Mucosa of descending colon (tissue), 3 donors: ENCODE measurements at regions not wholly inside any gene's neighbourhood (a gene's known extent, or its start where the extent isn't known, plus 50 kb on each side); places are given as distances from the start of the nearest gene placed in this dataset.

Experiments used
- ATAC-seq: fragments of 200-7000 bp; cut with Tn5 transposase; one replicate; pipeline ENCODE4 v1.9.1; 2020; ENCODE audit warnings: mild to moderate bottlenecking, moderate library complexity
- DNase-seq, 3 donors: peaks; one replicate each; pipeline ENCODE4 v3.0.0-alpha.2; 2020
- H3K36me3 ChIP-seq: fragments of 200-600 bp; one replicate; pipeline ENCODE4 v1.8.0; 2021; ENCODE audit warnings: low read depth, mild to moderate bottlenecking
- H3K4me1 ChIP-seq: fragments of 200-600 bp; one replicate; pipeline ENCODE4 v1.8.0; 2021; ENCODE audit warnings: low read depth, mild to moderate bottlenecking
- H3K4me3 ChIP-seq: fragments of 200-600 bp; one replicate; pipeline ENCODE4 v1.8.0; 2021; ENCODE audit warnings: mild to moderate bottlenecking
- H3K9me3 ChIP-seq: fragments of 200-600 bp; one replicate; pipeline ENCODE4 v1.8.0; 2021; ENCODE audit warnings: mild to moderate bottlenecking
- CTCF ChIP-seq: fragments of 200-600 bp; IDR thresholded peaks from one replicate; pipeline ENCODE4 v1.8.0; 2022; ENCODE audit warnings: antibody characterized with exemption, mild to moderate bottlenecking
- intact Hi-C, 2 donors: fragments of 100-400 bp; cut with DNase I in 1 of 2; cut with micrococcal nuclease in 1 of 2; formaldehyde crosslinking; loops; one replicate each; pipeline versions ENCODE4 v1.11.0 to v1.11.1; 2022; cut with DNase I, micrococcal nuclease
- donor health status: DM: no; HTN: no; CAD: no; lungs with moderate emphysema.
- donor health status: DM: no; HTN: no; CAD: no.
- donor health status: DM: no; HTN: yes; CAD: no.

GRCh38 chr1:34684266-34684665, 70.6 kb upstream of the GJB5 start:
- peak in 1 of 3 donors; percentile 7 for DNase-seq
- no peak overlapping the region for H3K4me3 ChIP-seq

GRCh38 chr1:34685225-34685624, 69.6 kb upstream of the GJB5 start:
- DNase-seq (peak in 2 of 3 donors; percentile 40 to 46), ATAC-seq (peak; percentile 70)
- Histone ChIP-seq H3K36me3 (no peaks in the 10 kb centered on the region), H3K4me3 (no peak overlapping the region), H3K9me3 (no peaks in the 10 kb centered on the region), H3K4me1 (peaks cover 5% of the 10 kb centered on the region)
- TF ChIP-seq CTCF = no peak
- intact Hi-C loops = no loop called here

More at GRCh38 chr1:34684266-34684665, 70.6 kb upstream of the GJB5 start:
- intact Hi-C loops = no loop called here
- peak; percentile 45 for ATAC-seq
- no peak for TF ChIP-seq CTCF
- no peaks in the 10 kb centered on the region for H3K9me3 ChIP-seq
- H3K36me3 ChIP-seq = no peaks in the 10 kb centered on the region
- H3K4me1 ChIP-seq = peaks cover 5% of the 10 kb centered on the region

GRCh38 chr1:34686531-34686930, 68.3 kb upstream of the GJB5 start:
- intact Hi-C loops = no loop called here
- no peak for ATAC-seq
- H3K4me3 ChIP-seq = no peak overlapping the region
- H3K9me3 ChIP-seq = no peaks in the 10 kb centered on the region
- H3K4me1 ChIP-seq = peaks cover 5% of the 10 kb centered on the region
- TF ChIP-seq CTCF = no peak
- H3K36me3 ChIP-seq = no peaks in the 10 kb centered on the region
- no peak for DNase-seq

GRCh38 chr1:34688006-34688741, 66.7 kb upstream of the GJB5 start:
- peak; percentile 41 to 81 (median 51) for DNase-seq
- TF ChIP-seq CTCF = no peak

GRCh38 chr1:34690269-34690668, 64.6 kb upstream of the GJB5 start:
- Histone ChIP-seq H3K4me1 (peaks cover 5% of the 10 kb centered on the region), H3K36me3 (no peaks in the 10 kb centered on the region), H3K9me3 (no peaks in the 10 kb centered on the region), H3K4me3 (no peak overlapping the region)
- no peak for DNase-seq
- no peak for ATAC-seq
- intact Hi-C loops = no loop called here
- TF ChIP-seq CTCF = no peak

More at GRCh38 chr1:34688006-34688741, 66.7 kb upstream of the GJB5 start:
- Histone ChIP-seq H3K9me3 (no peaks in the 10 kb centered on the region), H3K4me1 (peaks cover 5% of the 10 kb centered on the region), H3K36me3 (no peaks in the 10 kb centered on the region), H3K4me3 (no peak overlapping the region)
- intact Hi-C loops = no loop called here
- ATAC-seq = peak; percentile 76
